OCI-LY7 (cell line): ENCODE measurements at regions not wholly inside any gene's neighbourhood (a gene's known extent, or its start where the extent isn't known, plus 50 kb on each side); places are given as distances from the start of the nearest gene placed in this dataset.
"Not testable (repeated sequence)": the region's sequence is repeated elsewhere in the genome, so short reads cannot be mapped to it uniquely, and the experiment has no call there.

Experiments
- BruUV-seq: library from RNA; stranded (reverse); fragments of 400-500 nt; replicated peaks from 2 replicates; lab custom pipeline; 2021; lab: Mats Ljungman, UMichigan
- CTCF ChIA-PET: fragments of 300-600 bp; sonication (Branson Sonifier 250); formaldehyde crosslinking; loops from one replicate; lab custom pipeline; 2022; ENCODE audit warnings: antibody characterized with exemption; ENCODE audit not compliant: unreplicated experiment; lab: Charles Lee
- POLR2A ChIA-PET: fragments of 300-600 bp; sonication (Branson Sonifier 250); formaldehyde crosslinking; loops from one replicate; lab custom pipeline; 2022; ENCODE audit warnings: antibody characterized with exemption; lab: Charles Lee
- DNase-seq: peaks from one replicate; pipeline ENCODE4 v3.0.0-alpha.2; 2015; ENCODE audit warnings: low spot score
- H2AFZ ChIP-seq: fragments of 200-600 bp; sonication (generic), shearing (Covaris generic); 2 replicates; pipeline ENCODE4 v1.6.1; 2014; ENCODE audit warnings: mild to moderate bottlenecking, antibody characterized with exemption, low read length, moderate library complexity
- H3K27ac ChIP-seq: fragments of 200-600 bp; sonication (generic); 2 replicates; pipeline ENCODE4 v1.5.1; 2014; ENCODE audit warnings: mixed run types, low read depth, mild to moderate bottlenecking, moderate library complexity, low read length, inconsistent platforms; ENCODE audit not compliant: poor library complexity, severe bottlenecking
- H3K36me3 ChIP-seq: fragments of 200-600 bp; sonication (generic); 2 replicates; pipeline ENCODE4 v1.6.1; 2014; ENCODE audit warnings: mild to moderate bottlenecking, antibody characterized with exemption, low read length, moderate library complexity, mixed read lengths; ENCODE audit not compliant: insufficient read depth
- H3K4me1 ChIP-seq: fragments of 200-600 bp; sonication (generic); 2 replicates; pipeline ENCODE4 v1.5.1; 2014; ENCODE audit warnings: mild to moderate bottlenecking, low read length; ENCODE audit not compliant: insufficient read depth, poor library complexity, severe bottlenecking
- H3K4me2 ChIP-seq: fragments of 200-600 bp; sonication (generic); 2 replicates; pipeline ENCODE4 v1.6.1; 2014; ENCODE audit warnings: mild to moderate bottlenecking, low read length
- H3K4me3 ChIP-seq: fragments of 200-600 bp; sonication (generic); 2 replicates; pipeline ENCODE4 v1.5.1; 2014; ENCODE audit warnings: mild to moderate bottlenecking, low read depth, low read length; ENCODE audit not compliant: poor library complexity, severe bottlenecking
- H3K79me2 ChIP-seq: fragments of 200-600 bp; sonication (generic); 2 replicates; pipeline ENCODE4 v1.6.1; 2016; ENCODE audit warnings: low read depth, mild to moderate bottlenecking, low read length, moderate library complexity, mixed read lengths; ENCODE audit not compliant: insufficient read depth
- H3K9me2 ChIP-seq: fragments of 200-600 bp; sonication (generic); 2 replicates; pipeline ENCODE4 v1.6.1; 2016; ENCODE audit warnings: mild to moderate bottlenecking, low read length, mixed read lengths; ENCODE audit not compliant: insufficient read depth
- H3K9me3 ChIP-seq: fragments of 200-600 bp; sonication (generic); 2 replicates; pipeline ENCODE4 v1.6.1; 2014; ENCODE audit warnings: mild to moderate bottlenecking, mixed run types, low read length, mixed read lengths
- H4K20me1 ChIP-seq: fragments of 200-600 bp; sonication (generic); 2 replicates; pipeline ENCODE4 v1.6.1; 2014; ENCODE audit warnings: mild to moderate bottlenecking, antibody characterized with exemption, low read length, moderate library complexity, mixed read lengths; ENCODE audit not compliant: insufficient read depth
- EZH2phosphoT487 ChIP-seq: fragments of 200-600 bp; sonication (generic); IDR thresholded peaks from 2 replicates; pipeline ENCODE4 v1.6.1; 2018; ENCODE audit warnings: low read depth, borderline replicate concordance, mild to moderate bottlenecking, mixed run types, antibody characterized with exemption, low read length, moderate library complexity, mixed read lengths
- intact Hi-C: fragments of 100-400 bp; cut with micrococcal nuclease; formaldehyde crosslinking; loops from one replicate; pipeline ENCODE4 v1.10.0; 2022; ENCODE audit not compliant: unreplicated experiment
- TF ChIP-seq, protein P1 (sequence below): fragments of 200-600 bp; sonication (generic); conservative IDR thresholded peaks from 2 replicates; pipeline ENCODE4 v1.5.1; 2014; ENCODE audit warnings: mild to moderate bottlenecking, antibody characterized with exemption, low read length, moderate library complexity, mixed read lengths

DNA sequence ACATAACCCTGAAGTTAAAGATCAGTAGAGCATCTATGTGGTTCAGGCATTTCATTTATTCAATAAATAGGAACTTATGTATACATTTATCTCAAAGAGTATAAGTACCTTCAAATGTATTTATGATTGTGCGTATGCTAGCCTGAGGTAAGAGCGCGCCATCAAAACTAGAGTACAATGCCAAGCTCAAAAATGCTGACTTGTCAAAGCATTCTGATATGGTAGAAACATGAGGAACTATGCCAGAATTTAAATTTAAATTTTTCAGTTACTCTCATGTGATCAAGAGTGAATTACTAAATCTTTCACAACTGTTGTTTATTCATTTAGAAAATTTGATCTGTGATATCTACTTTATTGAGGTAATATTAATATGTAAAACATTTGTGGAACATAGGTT, 225.5 kb upstream of the CDH8 start:
- H4K20me1 ChIP-seq = no peaks in the 10 kb centered on the region
- no peak for DNase-seq
- ChIA-PET POLR2A (no interaction called here), CTCF (no interaction called here)
- no peaks in the 10 kb centered on the region for H3K4me1 ChIP-seq
- H3K27ac ChIP-seq = no peak overlapping the region
- H3K36me3 ChIP-seq = no peaks in the 10 kb centered on the region
- no peak overlapping the region for H3K4me2 ChIP-seq
- H2AFZ ChIP-seq = no peak overlapping the region
- H3K79me2 ChIP-seq = no peaks in the 10 kb centered on the region
- no peak overlapping the region for H3K4me3 ChIP-seq
- no peak for TF ChIP-seq EZH2phosphoT487
- TF ChIP-seq, protein P1, sequence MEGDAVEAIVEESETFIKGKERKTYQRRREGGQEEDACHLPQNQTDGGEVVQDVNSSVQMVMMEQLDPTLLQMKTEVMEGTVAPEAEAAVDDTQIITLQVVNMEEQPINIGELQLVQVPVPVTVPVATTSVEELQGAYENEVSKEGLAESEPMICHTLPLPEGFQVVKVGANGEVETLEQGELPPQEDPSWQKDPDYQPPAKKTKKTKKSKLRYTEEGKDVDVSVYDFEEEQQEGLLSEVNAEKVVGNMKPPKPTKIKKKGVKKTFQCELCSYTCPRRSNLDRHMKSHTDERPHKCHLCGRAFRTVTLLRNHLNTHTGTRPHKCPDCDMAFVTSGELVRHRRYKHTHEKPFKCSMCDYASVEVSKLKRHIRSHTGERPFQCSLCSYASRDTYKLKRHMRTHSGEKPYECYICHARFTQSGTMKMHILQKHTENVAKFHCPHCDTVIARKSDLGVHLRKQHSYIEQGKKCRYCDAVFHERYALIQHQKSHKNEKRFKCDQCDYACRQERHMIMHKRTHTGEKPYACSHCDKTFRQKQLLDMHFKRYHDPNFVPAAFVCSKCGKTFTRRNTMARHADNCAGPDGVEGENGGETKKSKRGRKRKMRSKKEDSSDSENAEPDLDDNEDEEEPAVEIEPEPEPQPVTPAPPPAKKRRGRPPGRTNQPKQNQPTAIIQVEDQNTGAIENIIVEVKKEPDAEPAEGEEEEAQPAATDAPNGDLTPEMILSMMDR = no peak
- no TSS peak for BruUV-seq
- no peaks in the 10 kb centered on the region for H3K9me2 ChIP-seq
- no peaks in the 10 kb centered on the region for H3K9me3 ChIP-seq
- intact Hi-C loops = no loop called here

DNA sequence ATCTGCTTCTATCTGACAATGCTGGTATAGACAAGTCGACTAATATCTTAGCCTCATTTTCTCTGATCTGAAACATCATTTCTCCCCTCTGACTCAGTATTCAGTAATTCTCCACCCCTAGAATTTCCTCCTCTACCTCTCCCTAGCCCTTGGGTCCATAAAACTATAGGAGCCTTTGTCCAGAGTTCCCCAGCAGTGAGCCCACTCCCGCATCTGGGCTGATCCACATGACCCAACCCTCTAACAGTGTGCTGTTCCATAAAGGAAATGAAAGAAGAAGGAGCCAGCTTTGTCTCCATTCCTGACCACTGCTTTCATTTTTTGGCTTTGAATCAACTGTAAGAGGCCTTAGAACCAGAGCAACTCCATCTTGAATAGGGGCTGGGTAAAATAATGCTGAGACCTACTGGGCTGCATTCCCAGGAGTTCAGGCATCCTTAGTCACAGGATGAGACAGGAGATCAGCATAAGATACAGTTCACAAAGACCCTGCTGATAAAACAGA, 222.7 kb upstream of the CDH8 start:
- H3K27ac ChIP-seq, H3K9me2 ChIP-seq, DNase-seq, H3K9me3 ChIP-seq, intact Hi-C loops, BruUV-seq, POLR2A ChIA-PET, CTCF ChIA-PET, H3K4me1 ChIP-seq, H4K20me1 ChIP-seq, H3K79me2 ChIP-seq, H3K4me2 ChIP-seq, H2AFZ ChIP-seq, H3K36me3 ChIP-seq, H3K4me3 ChIP-seq: not testable (repeated sequence)

DNA sequence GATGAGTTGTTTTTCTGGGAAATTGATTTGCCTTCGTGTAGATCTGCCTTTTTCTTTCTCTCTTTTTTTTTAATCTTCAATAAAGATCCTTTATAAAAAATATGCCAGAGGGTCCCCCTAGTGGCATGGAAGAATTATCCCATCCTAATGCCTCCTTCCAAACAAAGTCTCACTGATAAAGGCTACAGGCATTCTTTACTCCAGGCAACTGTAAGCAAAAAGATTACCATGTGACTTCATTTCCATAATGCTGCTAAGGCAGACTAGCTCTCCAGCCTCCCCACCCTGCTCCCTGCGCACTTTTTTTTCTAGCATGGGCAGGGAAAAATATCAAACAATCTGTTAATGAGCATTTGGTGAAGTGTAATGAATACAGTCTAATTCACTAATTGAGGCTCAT, 220.2 kb upstream of the CDH8 start:
- no TSS peak for BruUV-seq
- ChIA-PET CTCF (no interaction called here), POLR2A (no interaction called here)
- H3K9me3 ChIP-seq = no peaks in the 10 kb centered on the region
- no peak overlapping the region for H3K4me3 ChIP-seq
- DNase-seq = no peak
- no peak overlapping the region for H3K27ac ChIP-seq
- no peak for TF ChIP-seq EZH2phosphoT487
- TF ChIP-seq, protein P1 = peak; percentile 68
- no peaks in the 10 kb centered on the region for H3K79me2 ChIP-seq
- H3K36me3 ChIP-seq = no peaks in the 10 kb centered on the region
- H2AFZ ChIP-seq = no peak overlapping the region
- intact Hi-C loops = no loop called here
- no peaks in the 10 kb centered on the region for H4K20me1 ChIP-seq
- no peaks in the 10 kb centered on the region for H3K4me1 ChIP-seq
- no peak overlapping the region for H3K4me2 ChIP-seq
- no peaks in the 10 kb centered on the region for H3K9me2 ChIP-seq
